GM06990 (cell line): ENCODE measurements at regions not wholly inside any gene's neighbourhood (a gene's known extent, or its start where the extent isn't known, plus 50 kb on each side); places are given as distances from the start of the nearest gene placed in this dataset.

Source experiments
- DNase-seq: peaks from one replicate; pipeline ENCODE4 v3.0.0-alpha.2; 2011; ENCODE audit not compliant: insufficient read length; ENCODE audit errors: extremely low read depth
- H3K27me3 ChIP-seq: replicated peaks from 2 replicates; pipeline ENCODE4 v1.6.0; 2011; ENCODE audit warnings: low read length; ENCODE audit not compliant: control insufficient read depth, insufficient read depth
- H3K36me3 ChIP-seq: 2 replicates; pipeline ENCODE4 v1.5.1; 2011; ENCODE audit warnings: low read length; ENCODE audit not compliant: control insufficient read depth, insufficient read depth
- H3K4me3 ChIP-seq: replicated peaks from 2 replicates; pipeline ENCODE4 v1.5.1; 2011; ENCODE audit warnings: low read depth, mild to moderate bottlenecking, control low read depth, low read length
- CTCF ChIP-seq: IDR thresholded peaks from 2 replicates; pipeline ENCODE4 v1.5.1; 2011; ENCODE audit warnings: low read length, control low read depth, mild to moderate bottlenecking, inconsistent platforms; ENCODE audit not compliant: insufficient read depth, poor library complexity, severe bottlenecking

- no peak for DNase-seq
- Histone ChIP-seq H3K4me3 (no peak overlapping the region), H3K36me3 (no peaks in the 10 kb centered on the region), H3K27me3 (no peaks in the 10 kb centered on the region)
- TF ChIP-seq CTCF = no peak
Measured at GRCh38 chr7:46963719-46964118, 618.2 kb downstream of the TNS3 start.

GRCh38 chr7:46960970-46961369 is 620.9 kb downstream of the TNS3 start:
- no peak for DNase-seq
- TF ChIP-seq CTCF = no peak
- Histone ChIP-seq H3K4me3 (no peak overlapping the region), H3K27me3 (no peaks in the 10 kb centered on the region), H3K36me3 (no peaks in the 10 kb centered on the region)

- DNase-seq = no peak
- Histone ChIP-seq H3K27me3 (no peaks in the 10 kb centered on the region), H3K36me3 (no peaks in the 10 kb centered on the region), H3K4me3 (no peak overlapping the region)
- TF ChIP-seq CTCF = no peak
Measured at GRCh38 chr7:46957195-46957594, 624.7 kb downstream of the TNS3 start.

GRCh38 chr7:46955531-46955930 is 626.4 kb downstream of the TNS3 start:
- Histone ChIP-seq H3K27me3 (no peaks in the 10 kb centered on the region), H3K36me3 (no peaks in the 10 kb centered on the region), H3K4me3 (no peak overlapping the region)
- DNase-seq = no peak
- TF ChIP-seq CTCF = no peak

- Histone ChIP-seq H3K36me3 (no peaks in the 10 kb centered on the region), H3K4me3 (no peak overlapping the region), H3K27me3 (no peaks in the 10 kb centered on the region)
- DNase-seq = no peak
- no peak for TF ChIP-seq CTCF
Measured at GRCh38 chr7:46954181-46954580, 627.7 kb downstream of the TNS3 start.

- no peak for TF ChIP-seq CTCF
- Histone ChIP-seq H3K36me3 (no peaks in the 10 kb centered on the region), H3K4me3 (no peak overlapping the region), H3K27me3 (no peaks in the 10 kb centered on the region)
- DNase-seq = no peak
Measured at GRCh38 chr7:46953008-46953407, 628.9 kb downstream of the TNS3 start.
